Adrenal gland (tissue), 5 donors: ENCODE measurements at regions not wholly inside any gene's neighbourhood (a gene's known extent, or its start where the extent isn't known, plus 50 kb on each side); places are given as distances from the start of the nearest gene placed in this dataset.

Experiments
- POLR2A ChIP-seq, 2 donors: fragments of 450-650 bp; IDR thresholded peaks; one replicate each; pipeline ENCODE4 v1.6.1; 2017; ENCODE audit warnings: antibody characterized with exemption in 2 of 2, mild to moderate bottlenecking in 2 of 2, moderate library complexity in 1 of 2
- TF ChIP-seq, protein P1 (sequence below), 6 experiments: fragments of 450-650 bp in 4 of 6; fragments of 200-600 bp in 2 of 6; sonication (generic) in 1 of 6; IDR thresholded peaks; 1 replicate in 5 of 6; 2 replicates in 1 of 6; pipeline versions ENCODE4 v1.5.1 to v1.8.0; 2016 to 2021; ENCODE audit warnings: antibody characterized with exemption in 6 of 6, mild to moderate bottlenecking in 2 of 6, moderate library complexity in 1 of 6
- donor health status: DM: no; HTN: no; CAD: no.

- TF ChIP-seq, protein P1, sequence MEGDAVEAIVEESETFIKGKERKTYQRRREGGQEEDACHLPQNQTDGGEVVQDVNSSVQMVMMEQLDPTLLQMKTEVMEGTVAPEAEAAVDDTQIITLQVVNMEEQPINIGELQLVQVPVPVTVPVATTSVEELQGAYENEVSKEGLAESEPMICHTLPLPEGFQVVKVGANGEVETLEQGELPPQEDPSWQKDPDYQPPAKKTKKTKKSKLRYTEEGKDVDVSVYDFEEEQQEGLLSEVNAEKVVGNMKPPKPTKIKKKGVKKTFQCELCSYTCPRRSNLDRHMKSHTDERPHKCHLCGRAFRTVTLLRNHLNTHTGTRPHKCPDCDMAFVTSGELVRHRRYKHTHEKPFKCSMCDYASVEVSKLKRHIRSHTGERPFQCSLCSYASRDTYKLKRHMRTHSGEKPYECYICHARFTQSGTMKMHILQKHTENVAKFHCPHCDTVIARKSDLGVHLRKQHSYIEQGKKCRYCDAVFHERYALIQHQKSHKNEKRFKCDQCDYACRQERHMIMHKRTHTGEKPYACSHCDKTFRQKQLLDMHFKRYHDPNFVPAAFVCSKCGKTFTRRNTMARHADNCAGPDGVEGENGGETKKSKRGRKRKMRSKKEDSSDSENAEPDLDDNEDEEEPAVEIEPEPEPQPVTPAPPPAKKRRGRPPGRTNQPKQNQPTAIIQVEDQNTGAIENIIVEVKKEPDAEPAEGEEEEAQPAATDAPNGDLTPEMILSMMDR (IDR thresholded peaks at IDR 0.05): no peak
- TF ChIP-seq POLR2A (IDR thresholded peaks at IDR 0.05): no peak
Measured at GRCh38 chr2:217248312-217248935, 388.6 kb upstream of the TNP1 start.
